ENCODE measurements at regions not wholly inside any gene's neighbourhood (a gene's known extent, or its start where the extent isn't known, plus 50 kb on each side); places are given as distances from the start of the nearest gene placed in this dataset.

GRCh38 chr6:168210239-168211105 lies 109.1 kb downstream of the DACT2 start:
- Mint-ChIP-seq H3K4me1 (peaks cover 26 to 48% of the 10 kb centered on the region in 2 experiments), H3K27ac (no peak overlapping the region), H3K27me3 (ENCODE audit: low read depth) (peaks cover 43% of the 10 kb centered on the region), H3K4me3 (peak overlapping the region in 1 of 2 experiments; percentile 53; a peak in 2 of 5 replicates), H3K9me3 (no peaks in the 10 kb centered on the region; a peak in 3 of 5 replicates), H3K36me3 (ENCODE audit: insufficient read depth in 1 of 3, low read depth in 3 of 3) (peaks cover 0 to 1% (median 0%) of the 10 kb centered on the region in 3 experiments; a peak in 2 of 7 replicates)
- no CpG with 5 or more reads among the region's 16 CpGs for WGBS (ENCODE audit: extremely low coverage, insufficient read length, low lambda C conversion rate)
- H2BK5ac ChIP-seq (ENCODE audit: insufficient read length, low read length) = no peak overlapping the region
- no peak overlapping the region for H4K91ac ChIP-seq (ENCODE audit: insufficient read length, low read depth, low read length)
- no peak overlapping the region for H3K4ac ChIP-seq (ENCODE audit: low read depth, low read length)
- H3K56ac ChIP-seq (ENCODE audit: insufficient read length, low read depth, low read length) = no peak overlapping the region
- H4K5ac ChIP-seq (ENCODE audit: insufficient read length, low read depth, low read length) = no peak overlapping the region
- no peak overlapping the region for H4K8ac ChIP-seq (replicated peaks; ENCODE audit: insufficient read length, low read depth, low read length)
- H3T11ph ChIP-seq (ENCODE audit: low read length) = no peak overlapping the region
- no peak overlapping the region for H3K4me2 ChIP-seq (ENCODE audit: insufficient read depth, insufficient read length, low read length)
- H2AK5ac ChIP-seq (ENCODE audit: insufficient read length, low read length) = no peak overlapping the region
- no peaks in the 10 kb centered on the region; the same call in 1 of the 2 replicates for H3K4me1 ChIP-seq (ENCODE audit: insufficient read depth, low read length)
- no peak overlapping the region for H2BK20ac ChIP-seq (ENCODE audit: low read depth, low read length, poor library complexity, severe bottlenecking)
- H3K27me3 ChIP-seq (ENCODE audit: insufficient read depth, low read length) = no peaks in the 10 kb centered on the region
- no peak overlapping the region for H2BK120ac ChIP-seq (ENCODE audit: low read depth, low read length, poor library complexity, severe bottlenecking)
- H3K79me1 ChIP-seq (ENCODE audit: insufficient read depth, low read depth, low read length, poor library complexity, severe bottlenecking) = no peaks in the 10 kb centered on the region
- H3K79me2 ChIP-seq (ENCODE audit: insufficient read depth, low read length) = no peaks in the 10 kb centered on the region
- no peaks in the 10 kb centered on the region for H4K20me1 ChIP-seq (ENCODE audit: control insufficient read depth, insufficient read depth, insufficient read length)
- H3K23me2 ChIP-seq (ENCODE audit: insufficient read length, low read depth, low read length, poor library complexity, severe bottlenecking) = no peaks in the 10 kb centered on the region
- no peak for DNase-seq
- no peak overlapping the region for H3K14ac ChIP-seq (ENCODE audit: insufficient read depth, low read length)
- no peak overlapping the region for H2BK12ac ChIP-seq (ENCODE audit: insufficient read length, low read depth, low read length)
- no peak overlapping the region for H3K27ac ChIP-seq (ENCODE audit: insufficient read length, low read depth, low read length)
- H3K18ac ChIP-seq (ENCODE audit: insufficient read length, low read depth, low read length) = no peak overlapping the region
- no peaks in the 10 kb centered on the region for H3K9me3 ChIP-seq (ENCODE audit: control insufficient read depth, low read depth, low read length)
- no peak overlapping the region for H3K23ac ChIP-seq (ENCODE audit: insufficient read length, low read depth, low read length)
- no peak overlapping the region for H3K9ac ChIP-seq (ENCODE audit: extremely low read depth, insufficient read length, low read length)
- H2BK15ac ChIP-seq (ENCODE audit: low read depth, low read length) = no peak overlapping the region
- TF ChIP-seq, protein P1, sequence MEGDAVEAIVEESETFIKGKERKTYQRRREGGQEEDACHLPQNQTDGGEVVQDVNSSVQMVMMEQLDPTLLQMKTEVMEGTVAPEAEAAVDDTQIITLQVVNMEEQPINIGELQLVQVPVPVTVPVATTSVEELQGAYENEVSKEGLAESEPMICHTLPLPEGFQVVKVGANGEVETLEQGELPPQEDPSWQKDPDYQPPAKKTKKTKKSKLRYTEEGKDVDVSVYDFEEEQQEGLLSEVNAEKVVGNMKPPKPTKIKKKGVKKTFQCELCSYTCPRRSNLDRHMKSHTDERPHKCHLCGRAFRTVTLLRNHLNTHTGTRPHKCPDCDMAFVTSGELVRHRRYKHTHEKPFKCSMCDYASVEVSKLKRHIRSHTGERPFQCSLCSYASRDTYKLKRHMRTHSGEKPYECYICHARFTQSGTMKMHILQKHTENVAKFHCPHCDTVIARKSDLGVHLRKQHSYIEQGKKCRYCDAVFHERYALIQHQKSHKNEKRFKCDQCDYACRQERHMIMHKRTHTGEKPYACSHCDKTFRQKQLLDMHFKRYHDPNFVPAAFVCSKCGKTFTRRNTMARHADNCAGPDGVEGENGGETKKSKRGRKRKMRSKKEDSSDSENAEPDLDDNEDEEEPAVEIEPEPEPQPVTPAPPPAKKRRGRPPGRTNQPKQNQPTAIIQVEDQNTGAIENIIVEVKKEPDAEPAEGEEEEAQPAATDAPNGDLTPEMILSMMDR (conservative IDR thresholded peaks at IDR 0.05) = no peak
- H2AFZ ChIP-seq (ENCODE audit: low read length) = no peak overlapping the region
